Parathyroid adenoma (tissue), 2 donors: ENCODE measurements at regions not wholly inside any gene's neighbourhood (a gene's known extent, or its start where the extent isn't known, plus 50 kb on each side); places are given as distances from the start of the nearest gene placed in this dataset.

ENCODE experiments used
- H2AFZ ChIP-seq: fragments of 300-600 bp; sonication (generic); one replicate; pipeline ENCODE4 v1.7.0; 2017; ENCODE audit warnings: antibody characterized with exemption, mild to moderate bottlenecking
- H3K27ac ChIP-seq: fragments of 300-600 bp; sonication (generic); one replicate; pipeline ENCODE4 v1.7.0; 2017
- H3K27me3 ChIP-seq: fragments of 300-600 bp; sonication (generic); one replicate; pipeline ENCODE4 v1.7.0; 2017; ENCODE audit warnings: low read length; ENCODE audit not compliant: control insufficient read depth, insufficient read depth
- H3K36me3 ChIP-seq: fragments of 300-600 bp; sonication (generic); one replicate; pipeline ENCODE4 v1.7.0; 2017; ENCODE audit warnings: low read length; ENCODE audit not compliant: control insufficient read depth, insufficient read depth
- H3K4me1 ChIP-seq: fragments of 300-600 bp; sonication (generic); one replicate; pipeline ENCODE4 v1.7.0; 2017; ENCODE audit warnings: control low read depth
- H3K4me2 ChIP-seq: fragments of 300-600 bp; sonication (generic); one replicate; pipeline ENCODE4 v1.7.0; 2017; ENCODE audit warnings: low read length
- H3K4me3 ChIP-seq: fragments of 300-600 bp; sonication (generic); one replicate; pipeline ENCODE4 v1.7.0; 2017; ENCODE audit warnings: low read depth, low read length
- H3K79me2 ChIP-seq: fragments of 300-600 bp; sonication (generic); one replicate; pipeline ENCODE4 v1.7.0; 2017; ENCODE audit warnings: control low read depth
- H3K9ac ChIP-seq: fragments of 300-600 bp; sonication (generic); one replicate; pipeline ENCODE4 v1.7.0; 2017; ENCODE audit warnings: mild to moderate bottlenecking
- H3K9me3 ChIP-seq: fragments of 300-600 bp; sonication (generic); one replicate; pipeline ENCODE4 v1.7.0; 2017; ENCODE audit warnings: low read length; ENCODE audit not compliant: control insufficient read depth
- CTCF ChIP-seq: fragments of 300-600 bp; sonication (generic); IDR thresholded peaks from one replicate; pipeline ENCODE4 v1.7.0; 2017; ENCODE audit warnings: antibody characterized with exemption, mild to moderate bottlenecking
- donor health status: primary hyperparathyroidism.

GRCh38 chr11:10358696-10359095, 53.8 kb downstream of the ADM start:
- Histone ChIP-seq H3K79me2 (no peaks in the 10 kb centered on the region), H3K4me2 (no peak overlapping the region), H3K27ac (no peak overlapping the region), H3K36me3 (no peaks in the 10 kb centered on the region), H3K9ac (no peak overlapping the region), H3K4me3 (no peak overlapping the region), H3K4me1 (no peaks in the 10 kb centered on the region), H2AFZ (no peak overlapping the region), H3K9me3 (no peaks in the 10 kb centered on the region), H3K27me3 (no peaks in the 10 kb centered on the region)
- TF ChIP-seq CTCF = no peak

GRCh38 chr11:10359171-10359570, 54.3 kb downstream of the ADM start:
- Histone ChIP-seq H3K36me3 (no peaks in the 10 kb centered on the region), H3K27me3 (no peaks in the 10 kb centered on the region)

GRCh38 chr11:10360835-10361234, 56.0 kb downstream of the ADM start:
- H3K4me2 ChIP-seq = no peak overlapping the region
- H2AFZ ChIP-seq = no peak overlapping the region
- TF ChIP-seq CTCF = no peak
- H3K36me3 ChIP-seq = no peaks in the 10 kb centered on the region
- no peaks in the 10 kb centered on the region for H3K9me3 ChIP-seq
- H3K4me3 ChIP-seq = no peak overlapping the region
- no peaks in the 10 kb centered on the region for H3K27me3 ChIP-seq
- H3K9ac ChIP-seq = no peak overlapping the region
- no peaks in the 10 kb centered on the region for H3K4me1 ChIP-seq
- H3K27ac ChIP-seq = no peak overlapping the region
- no peaks in the 10 kb centered on the region for H3K79me2 ChIP-seq

More at GRCh38 chr11:10359171-10359570, 54.3 kb downstream of the ADM start:
- H3K4me3 ChIP-seq = no peak overlapping the region
- no peaks in the 10 kb centered on the region for H3K9me3 ChIP-seq
- H2AFZ ChIP-seq = no peak overlapping the region
- H3K27ac ChIP-seq = no peak overlapping the region
- H3K4me1 ChIP-seq = no peaks in the 10 kb centered on the region
- no peak overlapping the region for H3K4me2 ChIP-seq
- H3K79me2 ChIP-seq = no peaks in the 10 kb centered on the region
- no peak overlapping the region for H3K9ac ChIP-seq
- TF ChIP-seq CTCF = no peak

- Histone ChIP-seq H3K27ac (no peak overlapping the region), H3K4me1 (peaks cover 5% of the 10 kb centered on the region), H3K4me2 (no peak overlapping the region), H3K27me3 (no peaks in the 10 kb centered on the region), H3K79me2 (no peaks in the 10 kb centered on the region), H3K9me3 (no peaks in the 10 kb centered on the region), H3K9ac (no peak overlapping the region), H3K4me3 (no peak overlapping the region), H3K36me3 (no peaks in the 10 kb centered on the region), H2AFZ (no peak overlapping the region)
- no peak for TF ChIP-seq CTCF
These were observed 60.2 kb downstream of the ADM start for GRCh38 chr11:10365045-10365444.

GRCh38 chr11:10366568-10367331, 61.9 kb downstream of the ADM start:
- no peak overlapping the region for H3K4me3 ChIP-seq
- peak; percentile 79 for TF ChIP-seq CTCF
- H3K4me1 ChIP-seq = peaks cover 10% of the 10 kb centered on the region
- H3K27ac ChIP-seq = peak overlapping the region; percentile 56
- peak overlapping the region; percentile 75 for H2AFZ ChIP-seq
- no peaks in the 10 kb centered on the region for H3K27me3 ChIP-seq
- H3K36me3 ChIP-seq = no peaks in the 10 kb centered on the region
- peak overlapping the region; percentile 38 for H3K4me2 ChIP-seq
- H3K79me2 ChIP-seq = no peaks in the 10 kb centered on the region
- H3K9ac ChIP-seq = no peak overlapping the region
- no peaks in the 10 kb centered on the region for H3K9me3 ChIP-seq
